OCI-LY1 (cell line): ENCODE measurements at regions not wholly inside any gene's neighbourhood (a gene's known extent, or its start where the extent isn't known, plus 50 kb on each side); places are given as distances from the start of the nearest gene placed in this dataset.

Experiments
- EZH2 ChIP-seq: fragments of 200-600 bp; sonication (generic), shearing (Covaris generic); IDR thresholded peaks from 2 replicates; pipeline ENCODE4 v1.8.0; 2017; ENCODE audit warnings: borderline replicate concordance, mixed run types, mild to moderate bottlenecking, antibody characterized with exemption, low read length, moderate library complexity, mixed read lengths
- TF ChIP-seq, protein P1 (sequence below): fragments of 200-600 bp; sonication (generic), shearing (Covaris generic); IDR thresholded peaks from 2 replicates; pipeline ENCODE4 v1.5.1; 2017; ENCODE audit warnings: mild to moderate bottlenecking, antibody characterized with exemption, low read length, moderate library complexity, mixed read lengths

DNA sequence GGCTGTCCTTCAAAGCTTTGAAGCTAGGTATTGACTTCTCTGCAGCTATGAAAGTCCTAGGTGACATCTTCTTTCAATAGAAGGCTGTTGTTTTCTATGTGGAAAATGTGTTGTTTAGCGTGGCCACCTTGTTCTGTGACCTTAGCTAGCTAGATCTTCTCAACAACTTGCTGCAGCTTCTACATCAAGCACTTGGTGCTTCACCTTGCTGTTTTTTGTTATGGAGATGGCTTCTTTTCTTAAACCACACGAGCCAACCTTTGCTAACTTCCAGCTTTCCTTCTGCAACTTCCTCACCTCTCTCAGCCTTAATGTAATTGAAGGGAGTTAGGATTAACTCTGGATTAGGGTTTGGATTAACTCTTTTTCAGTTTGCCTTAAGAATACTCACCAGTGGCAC lies 128.6 kb upstream of the MMS22L start:
- TF ChIP-seq, protein P1, sequence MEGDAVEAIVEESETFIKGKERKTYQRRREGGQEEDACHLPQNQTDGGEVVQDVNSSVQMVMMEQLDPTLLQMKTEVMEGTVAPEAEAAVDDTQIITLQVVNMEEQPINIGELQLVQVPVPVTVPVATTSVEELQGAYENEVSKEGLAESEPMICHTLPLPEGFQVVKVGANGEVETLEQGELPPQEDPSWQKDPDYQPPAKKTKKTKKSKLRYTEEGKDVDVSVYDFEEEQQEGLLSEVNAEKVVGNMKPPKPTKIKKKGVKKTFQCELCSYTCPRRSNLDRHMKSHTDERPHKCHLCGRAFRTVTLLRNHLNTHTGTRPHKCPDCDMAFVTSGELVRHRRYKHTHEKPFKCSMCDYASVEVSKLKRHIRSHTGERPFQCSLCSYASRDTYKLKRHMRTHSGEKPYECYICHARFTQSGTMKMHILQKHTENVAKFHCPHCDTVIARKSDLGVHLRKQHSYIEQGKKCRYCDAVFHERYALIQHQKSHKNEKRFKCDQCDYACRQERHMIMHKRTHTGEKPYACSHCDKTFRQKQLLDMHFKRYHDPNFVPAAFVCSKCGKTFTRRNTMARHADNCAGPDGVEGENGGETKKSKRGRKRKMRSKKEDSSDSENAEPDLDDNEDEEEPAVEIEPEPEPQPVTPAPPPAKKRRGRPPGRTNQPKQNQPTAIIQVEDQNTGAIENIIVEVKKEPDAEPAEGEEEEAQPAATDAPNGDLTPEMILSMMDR, result no peak
- TF ChIP-seq EZH2, result no peak
